GM18511 (cell line): ENCODE measurements at regions not wholly inside any gene's neighbourhood (a gene's known extent, or its start where the extent isn't known, plus 50 kb on each side); places are given as distances from the start of the nearest gene placed in this dataset.
"Not testable (repeated sequence)": the region's sequence is repeated elsewhere in the genome, so short reads cannot be mapped to it uniquely, and the experiment has no call there.

ENCODE experiments used
- ATAC-seq: cut with Tn5 transposase; IDR thresholded peaks from one replicate; pipeline ENCODE4 v1.9.1; 2021; ENCODE audit warnings: mild to moderate bottlenecking, moderate library complexity; ENCODE audit not compliant: unreplicated experiment

DNA sequence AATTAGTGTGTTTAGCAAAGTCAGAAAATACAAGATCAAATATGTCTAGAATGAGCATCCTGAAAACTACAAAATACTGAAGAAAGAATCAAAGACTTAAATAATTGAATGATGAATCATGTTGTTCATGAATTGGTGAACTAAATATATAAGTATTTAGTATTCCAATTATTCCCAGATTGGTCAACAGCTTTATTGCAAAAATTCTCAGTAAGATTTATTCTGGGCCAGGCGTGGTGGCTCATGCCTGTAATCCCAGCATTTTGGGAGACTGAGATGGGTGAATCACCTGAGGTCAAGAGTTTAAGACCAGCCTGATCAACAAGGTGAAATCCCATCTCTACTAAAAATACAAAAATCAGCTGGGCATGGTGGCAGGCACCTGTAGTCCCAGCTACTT, 250.0 kb upstream of the NECTIN3 start:
- no peak for ATAC-seq

DNA sequence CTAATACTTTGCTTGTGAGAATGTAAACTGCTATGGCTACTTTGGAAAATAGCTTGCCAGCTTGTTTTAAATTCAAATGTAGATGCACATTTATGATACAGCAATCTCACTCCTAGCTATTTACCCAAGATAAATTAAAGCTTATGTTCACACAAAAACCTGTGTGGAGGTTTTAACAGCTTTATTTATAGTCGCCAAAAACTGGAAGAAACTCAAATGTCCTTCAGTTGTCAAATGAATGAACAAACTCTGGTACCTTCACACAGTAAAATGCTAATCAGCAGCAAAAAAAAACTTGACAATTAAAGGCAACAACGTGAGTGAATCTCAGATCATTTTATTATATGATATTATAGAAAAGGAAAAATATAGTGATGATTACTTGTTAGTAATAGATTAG, 248.6 kb upstream of the NECTIN3 start:
- no peak for ATAC-seq

DNA sequence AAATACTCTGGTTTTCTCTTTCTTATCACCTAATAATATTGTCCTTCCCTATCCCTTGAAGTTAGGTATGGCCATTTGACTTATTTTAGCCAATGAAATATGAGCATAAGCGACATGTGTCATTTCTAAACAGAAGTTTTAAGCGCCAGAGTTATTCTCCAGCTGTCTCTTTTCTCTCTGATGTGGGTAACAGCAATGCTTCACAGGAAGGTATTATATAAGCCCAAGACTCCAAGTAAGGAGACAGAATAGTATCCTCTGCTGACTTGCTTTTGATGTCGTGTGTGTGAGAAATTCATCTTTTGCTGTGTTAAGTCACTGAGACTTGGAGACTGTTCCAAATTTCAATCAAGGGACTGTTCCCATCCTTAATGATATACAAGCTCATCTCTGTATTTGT, 224.6 kb upstream of the NECTIN3 start:
- ATAC-seq, result no peak

DNA sequence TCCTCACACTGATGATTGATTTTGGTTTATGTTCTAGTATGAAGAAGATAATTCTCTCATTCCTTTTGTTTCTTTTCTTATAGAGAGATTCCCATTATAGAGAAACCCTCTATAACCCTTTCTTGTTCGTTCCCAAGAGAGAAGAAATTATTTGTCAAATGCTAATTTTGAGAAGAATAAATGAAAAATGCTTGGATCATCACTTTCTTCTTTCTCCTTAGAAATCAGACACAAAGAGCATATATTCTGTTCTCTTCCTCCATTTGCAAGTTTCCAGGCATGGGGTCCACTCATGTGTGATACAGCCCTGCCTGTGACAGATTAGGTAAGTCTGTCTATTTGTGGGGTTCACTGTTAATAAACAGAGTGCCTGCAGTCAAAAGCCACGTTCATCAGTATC, 222.6 kb upstream of the NECTIN3 start:
- ATAC-seq, result no peak

DNA sequence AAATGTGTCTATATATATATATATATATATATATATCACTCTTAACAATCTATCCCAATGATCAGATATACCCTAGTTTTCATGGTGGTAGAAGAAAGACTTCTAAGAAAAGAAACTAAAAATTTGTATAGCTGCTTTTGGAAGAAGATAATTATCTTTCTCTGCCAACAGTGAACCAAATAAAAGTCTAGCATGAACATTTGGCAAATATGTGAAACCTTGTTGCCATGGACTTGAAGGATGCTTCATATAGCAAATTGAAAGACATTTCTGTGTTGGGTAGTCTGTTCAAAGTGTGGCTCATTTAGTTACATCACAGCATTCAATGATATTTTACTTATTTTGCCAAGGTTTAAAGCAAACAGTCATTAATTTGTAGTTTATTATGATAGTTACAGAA, 219.9 kb upstream of the NECTIN3 start:
- ATAC-seq, result no peak

DNA sequence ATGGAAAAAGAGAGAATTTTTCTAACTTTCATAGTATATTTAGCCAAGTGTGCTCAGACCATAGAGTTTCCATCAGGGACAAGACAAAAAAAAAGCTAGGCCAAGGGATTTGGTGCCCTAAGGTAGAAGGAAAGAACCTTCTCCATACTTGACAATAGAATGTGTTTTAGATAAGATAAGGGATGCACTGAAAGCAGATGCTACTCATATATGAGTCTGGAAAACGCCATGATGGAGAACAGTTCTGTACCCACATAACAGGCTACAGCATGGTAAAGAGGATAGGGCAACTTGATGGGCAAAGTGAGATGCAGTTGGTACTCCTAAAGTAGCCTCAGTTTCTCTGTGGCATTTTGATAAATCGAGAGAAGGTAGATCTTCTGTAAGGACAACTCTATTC, 216.4 kb upstream of the NECTIN3 start:
- no peak for ATAC-seq

DNA sequence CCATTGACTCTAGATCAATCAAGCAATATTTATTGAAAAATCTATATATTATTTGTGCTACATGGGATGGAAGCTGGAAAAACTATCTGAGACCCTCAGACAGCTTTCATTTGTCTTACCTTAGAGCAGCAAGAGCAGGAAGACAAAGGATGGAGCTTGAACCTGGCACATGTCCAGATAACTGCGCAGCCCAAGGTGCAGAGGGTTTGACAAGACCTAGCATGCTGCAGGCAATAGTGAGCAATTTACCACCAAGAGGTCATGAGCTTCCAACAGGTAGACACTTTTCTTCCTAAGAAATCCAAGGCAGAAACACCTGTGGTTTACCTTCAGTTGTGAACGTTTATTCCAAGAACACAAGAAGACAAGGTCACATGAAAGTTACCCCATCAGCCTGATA, 214.7 kb upstream of the NECTIN3 start:
- ATAC-seq, result no peak

DNA sequence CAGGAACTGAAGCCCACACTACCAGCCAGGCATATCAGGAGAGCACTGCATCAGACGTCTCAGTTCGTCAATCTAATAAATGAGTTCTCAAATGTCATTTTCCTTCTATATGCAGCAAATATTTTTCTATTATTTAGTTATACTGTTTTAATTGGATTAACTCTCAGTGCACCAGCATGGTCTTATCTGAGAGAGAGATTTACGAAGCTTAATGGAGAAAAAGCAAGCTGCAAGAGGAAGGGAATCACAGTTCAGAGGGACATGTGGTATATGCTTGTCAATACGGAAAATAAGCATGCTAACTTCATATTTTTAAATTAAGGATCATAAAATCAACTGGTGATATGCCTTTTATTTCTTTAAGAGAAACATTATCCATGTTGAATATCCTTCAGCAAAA, 213.1 kb upstream of the NECTIN3 start:
- no peak for ATAC-seq

DNA sequence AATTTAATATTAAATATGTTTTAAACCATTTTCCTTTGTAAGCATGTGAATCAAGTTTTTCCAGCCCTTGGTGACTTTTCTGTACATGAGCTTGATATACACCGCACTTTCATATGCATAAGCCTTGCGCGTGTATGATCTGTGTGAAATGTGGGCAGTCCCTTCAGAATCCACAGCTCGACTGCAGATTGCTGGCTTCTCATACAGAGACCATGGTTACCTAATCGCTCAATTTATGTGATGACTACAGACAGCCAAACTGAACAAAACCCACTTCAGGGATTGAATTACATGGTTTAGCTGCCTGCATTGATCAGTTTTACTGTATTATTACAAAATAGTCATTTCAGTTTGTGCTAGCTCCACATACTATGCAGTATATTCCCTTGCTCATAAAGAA, 212.3 kb upstream of the NECTIN3 start:
- no peak for ATAC-seq

DNA sequence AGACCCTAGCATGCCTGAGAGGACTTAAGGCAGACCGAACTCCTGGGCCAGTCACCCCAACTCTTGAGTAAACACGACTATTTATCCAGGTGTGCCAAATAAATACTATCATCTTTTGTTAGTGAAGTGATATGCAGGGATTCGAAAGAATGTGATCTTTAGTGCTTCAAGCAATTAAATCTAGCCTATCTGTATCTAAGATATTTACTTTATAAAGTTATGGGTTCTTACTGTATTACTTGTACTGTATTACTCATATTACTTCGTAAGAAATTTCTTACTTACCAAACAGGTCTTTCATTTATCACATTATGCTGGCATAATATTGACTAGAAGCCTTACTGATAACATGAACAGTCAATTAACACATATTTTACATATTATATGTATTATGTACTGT, 211.6 kb upstream of the NECTIN3 start:
- no peak for ATAC-seq

DNA sequence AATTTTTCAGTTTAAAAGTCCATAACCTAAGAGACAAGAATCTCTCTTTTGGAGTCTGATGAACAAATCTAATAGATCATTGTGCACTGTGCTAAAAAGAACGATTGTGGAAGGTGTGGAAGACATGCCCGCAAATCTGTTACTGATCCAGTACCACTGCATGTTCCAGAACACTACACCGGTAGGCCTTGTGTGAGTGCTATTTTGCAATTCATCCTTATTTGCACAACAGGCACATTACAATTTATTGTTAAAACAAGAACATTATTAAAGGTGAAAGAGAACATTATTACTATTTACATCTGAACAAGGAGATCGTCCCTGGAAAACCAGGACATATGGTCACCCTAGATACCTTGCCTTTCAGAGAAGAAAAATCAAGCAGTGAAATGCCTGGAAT, 205.7 kb upstream of the NECTIN3 start:
- ATAC-seq, result no peak

DNA sequence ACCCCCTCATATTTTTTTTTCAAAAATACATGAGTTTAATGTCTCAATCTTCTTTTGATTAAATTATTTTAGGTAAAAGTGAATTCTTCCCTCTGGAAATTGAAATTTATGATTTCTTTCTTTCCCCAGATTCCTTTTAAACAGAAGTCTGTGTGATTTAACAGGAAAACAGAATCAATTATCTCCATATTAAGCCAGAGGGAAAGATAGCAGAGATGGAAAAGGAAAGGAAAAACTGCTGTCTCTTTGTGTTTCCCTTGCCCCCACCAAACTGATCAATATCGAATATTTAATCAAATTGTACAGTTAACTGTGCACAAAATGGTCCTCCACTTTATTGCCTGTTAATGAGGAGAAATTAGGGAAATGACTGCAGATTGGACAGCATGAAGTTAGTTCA, 203.5 kb upstream of the NECTIN3 start:
- ATAC-seq, result no peak

DNA sequence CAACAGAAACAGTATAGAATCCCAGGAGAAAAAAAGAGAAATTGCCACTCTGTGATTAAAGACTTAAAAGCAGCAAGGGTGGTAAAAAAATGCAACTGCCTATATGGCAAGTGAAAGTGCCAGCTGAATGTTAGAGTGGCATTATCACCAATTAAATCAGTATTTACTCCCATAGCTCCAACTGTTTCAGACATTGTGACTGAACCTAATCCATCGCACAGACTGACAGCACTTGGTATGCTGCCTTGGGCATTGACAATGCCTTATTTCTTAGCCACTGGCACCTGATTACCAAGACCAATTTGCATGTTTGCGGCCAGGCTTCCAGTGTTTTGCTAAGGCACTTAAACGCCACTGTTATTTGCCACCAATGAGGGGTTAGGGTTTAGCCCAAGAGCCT, 201.9 kb upstream of the NECTIN3 start:
- no peak for ATAC-seq

DNA sequence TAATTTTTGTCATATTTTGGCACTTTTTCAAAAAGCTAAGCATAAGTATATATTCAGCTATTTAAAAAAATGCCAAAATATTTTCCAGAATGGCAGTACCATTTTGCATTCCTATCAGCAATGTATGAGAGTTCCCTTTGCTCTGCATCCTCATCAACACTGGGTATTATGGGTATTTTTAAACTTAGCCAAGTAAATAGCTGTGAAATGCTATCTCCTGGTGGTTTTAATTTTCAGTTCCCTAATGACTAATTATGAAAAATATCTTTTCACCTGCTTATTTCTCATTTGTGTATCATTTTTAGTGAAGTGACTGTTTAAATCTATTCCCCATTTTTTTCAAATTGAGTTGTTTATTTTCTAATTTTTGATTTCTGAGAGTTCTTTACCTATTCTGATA, 199.7 kb upstream of the NECTIN3 start:
- ATAC-seq, result no peak

DNA sequence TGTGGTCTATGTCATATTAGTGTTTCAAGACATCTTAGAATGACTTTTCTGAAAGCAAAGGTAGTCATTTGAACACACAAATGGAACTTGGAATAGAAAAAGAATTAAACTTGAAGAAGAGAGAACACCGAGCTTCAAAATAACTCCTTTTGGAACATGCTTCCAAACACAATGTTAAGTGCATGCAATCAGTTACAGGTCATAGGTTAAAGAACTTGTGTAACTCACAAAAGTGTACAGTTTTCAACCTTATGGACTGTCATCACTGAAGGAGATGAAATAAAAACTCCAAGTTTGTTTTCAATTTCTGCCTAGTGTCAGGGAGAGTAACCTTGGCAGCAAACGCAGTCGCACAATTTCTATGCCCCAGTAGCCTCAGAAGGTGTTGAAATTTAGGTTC, 192.9 kb upstream of the NECTIN3 start:
- no peak for ATAC-seq

DNA sequence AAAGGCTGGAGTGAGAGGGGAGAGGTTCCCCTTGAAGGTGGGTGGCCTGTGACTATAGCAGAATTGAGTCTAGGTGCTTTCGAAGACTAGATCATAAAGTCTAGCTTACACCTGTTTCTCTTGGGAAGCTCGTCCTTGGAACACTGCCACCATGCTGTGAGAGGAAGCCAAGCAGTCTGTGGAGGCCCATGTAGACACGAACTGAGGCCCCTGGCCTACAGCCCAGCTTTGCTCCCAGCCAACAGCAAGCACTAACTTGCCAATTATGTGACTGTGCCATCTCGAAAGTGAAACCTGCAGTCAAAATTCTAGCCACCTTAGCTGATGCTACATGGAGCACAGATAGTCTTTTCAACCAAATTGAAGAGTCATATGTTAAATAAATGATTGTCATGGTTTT, 190.5 kb upstream of the NECTIN3 start:
- peak; percentile 94 for ATAC-seq

DNA sequence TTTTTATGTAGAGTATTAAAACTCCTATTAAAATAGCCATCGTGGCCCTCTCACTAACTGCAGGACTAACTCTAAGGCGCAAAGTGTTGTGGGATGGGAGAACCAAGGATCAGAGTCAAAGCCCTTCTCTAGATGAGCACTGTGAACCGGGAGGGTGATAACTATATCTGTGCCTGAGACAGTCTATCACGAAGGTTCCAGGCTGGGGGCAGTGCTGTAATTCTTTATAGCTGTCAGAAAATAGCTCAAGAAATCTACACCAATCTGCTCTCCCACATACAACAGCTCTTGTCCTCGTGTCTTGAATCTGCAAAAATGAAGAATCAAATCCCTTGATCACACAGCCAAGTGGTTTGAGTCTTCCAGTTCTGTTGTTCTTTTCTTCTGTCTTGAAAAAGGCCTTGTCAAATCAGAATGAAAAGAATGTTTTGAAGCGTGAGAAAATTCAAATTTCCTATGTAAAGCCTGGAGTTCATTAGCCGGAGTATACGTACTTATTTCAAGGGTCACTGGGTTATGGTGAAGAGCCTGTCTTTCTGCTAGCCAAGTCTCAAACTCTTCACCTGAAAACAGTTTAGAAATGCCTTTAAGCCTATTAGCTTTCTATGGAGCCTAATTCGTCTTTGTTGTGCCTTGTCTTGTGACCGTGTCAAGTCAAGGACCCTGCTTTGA, 185.3 kb upstream of the NECTIN3 start:
- no peak for ATAC-seq

DNA sequence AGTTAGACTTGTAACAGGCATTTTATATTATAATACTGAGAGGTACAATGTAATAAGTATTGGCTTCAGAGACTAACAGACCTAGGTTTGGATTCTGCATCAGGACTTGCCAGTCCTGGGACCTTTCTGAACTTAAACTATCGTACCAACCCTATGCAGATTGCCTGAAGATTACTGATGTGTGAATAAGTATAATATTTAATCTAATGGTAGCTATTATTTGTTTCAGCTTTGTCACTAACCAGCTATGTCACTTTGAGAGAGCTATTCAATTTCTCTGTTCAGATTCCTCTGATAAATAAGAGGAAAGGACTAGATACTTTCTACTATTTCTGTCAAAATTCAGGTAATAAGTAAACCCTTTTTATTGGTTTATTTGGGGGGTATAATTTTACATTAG, 184.4 kb upstream of the NECTIN3 start:
- ATAC-seq, result no peak

DNA sequence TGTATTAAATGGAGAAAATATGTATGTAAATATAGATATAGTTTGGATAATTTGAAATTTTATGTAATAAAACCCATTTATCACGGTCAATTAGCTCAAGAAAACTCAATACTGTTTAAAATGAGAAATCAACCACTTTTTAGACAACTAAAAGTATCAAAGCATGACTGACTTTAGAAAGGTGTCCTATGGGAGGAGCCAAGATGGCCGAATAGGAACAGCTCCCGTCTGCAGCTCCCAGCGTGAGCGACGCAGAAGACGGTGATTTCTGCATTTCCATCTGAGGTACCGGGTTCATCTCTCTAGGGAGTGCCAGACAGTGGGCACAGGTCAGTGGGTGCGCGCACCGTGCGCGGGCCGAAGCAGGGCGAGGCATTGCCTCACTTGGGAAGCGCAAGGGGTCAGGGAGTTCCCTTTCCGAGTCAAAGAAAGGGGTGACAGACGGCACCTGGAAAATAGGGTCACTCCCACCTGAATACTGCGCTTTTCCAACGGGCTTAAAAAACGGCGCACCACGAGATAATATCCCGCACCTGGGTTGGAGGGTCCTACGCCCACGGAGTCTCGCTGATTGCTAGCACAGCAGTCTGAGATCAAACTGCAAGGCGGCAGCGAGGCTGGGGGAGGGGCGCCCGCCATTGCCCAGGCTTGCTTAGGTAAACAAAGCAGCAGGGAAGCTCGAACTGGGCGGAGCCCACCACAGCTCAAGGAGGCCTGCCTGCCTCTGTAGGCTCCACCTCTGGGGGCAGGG, 182.8 kb upstream of the NECTIN3 start:
- not testable (repeated sequence) for ATAC-seq

DNA sequence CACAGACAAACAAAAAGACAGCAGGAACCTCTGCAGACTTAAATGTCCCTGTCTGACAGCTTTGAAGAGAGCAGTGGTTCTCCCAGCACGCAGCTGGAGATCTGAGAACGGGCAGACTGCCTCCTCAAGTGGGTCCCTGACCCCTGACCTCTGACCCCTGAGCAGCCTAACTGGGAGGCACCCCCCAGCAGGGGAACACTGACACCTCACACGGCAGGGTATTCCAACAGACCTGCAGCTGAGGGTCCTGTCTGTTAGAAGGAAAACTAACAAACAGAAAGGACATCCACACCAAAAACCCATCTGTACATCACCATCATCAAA, 182.3 kb upstream of the NECTIN3 start:
- ATAC-seq, result not testable (repeated sequence)

DNA sequence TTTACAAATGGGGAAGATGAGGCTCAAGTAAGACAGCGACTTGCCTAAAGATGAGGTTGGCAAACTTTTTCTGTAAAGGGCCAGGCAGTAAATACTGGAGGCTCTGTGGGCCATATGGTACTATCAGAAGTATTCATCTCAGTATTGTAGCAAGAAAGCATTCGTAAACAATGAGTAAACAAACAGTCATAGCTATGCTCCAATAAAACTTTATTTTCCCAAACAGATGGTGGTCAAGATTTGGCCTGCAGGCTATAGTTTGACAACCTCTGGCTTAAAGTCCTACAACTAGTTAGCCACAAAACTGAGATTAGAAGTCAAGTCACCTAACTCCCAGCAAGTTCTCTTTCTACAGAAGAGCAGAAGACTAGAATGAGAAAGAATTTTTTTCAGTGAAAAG, 177.0 kb upstream of the NECTIN3 start:
- ATAC-seq, result no peak

DNA sequence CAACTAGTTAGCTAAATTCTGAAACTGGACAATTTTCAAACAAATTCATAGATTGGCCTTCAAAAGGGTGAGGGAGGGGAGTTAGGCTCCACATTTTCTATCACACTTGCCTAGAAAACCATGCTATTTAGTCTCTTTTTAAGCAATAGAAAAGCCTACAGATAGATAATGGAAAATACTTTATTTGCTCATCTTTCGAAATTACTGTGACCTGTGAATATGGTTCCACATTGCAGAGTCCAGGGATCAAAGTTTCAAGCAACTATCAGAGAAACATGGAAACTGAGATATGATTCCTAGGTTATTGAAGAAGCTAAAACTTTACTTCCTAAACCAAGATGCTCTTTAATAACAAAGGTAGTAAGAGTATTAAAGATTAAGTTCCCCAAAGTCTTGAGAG, 176.6 kb upstream of the NECTIN3 start:
- no peak for ATAC-seq

DNA sequence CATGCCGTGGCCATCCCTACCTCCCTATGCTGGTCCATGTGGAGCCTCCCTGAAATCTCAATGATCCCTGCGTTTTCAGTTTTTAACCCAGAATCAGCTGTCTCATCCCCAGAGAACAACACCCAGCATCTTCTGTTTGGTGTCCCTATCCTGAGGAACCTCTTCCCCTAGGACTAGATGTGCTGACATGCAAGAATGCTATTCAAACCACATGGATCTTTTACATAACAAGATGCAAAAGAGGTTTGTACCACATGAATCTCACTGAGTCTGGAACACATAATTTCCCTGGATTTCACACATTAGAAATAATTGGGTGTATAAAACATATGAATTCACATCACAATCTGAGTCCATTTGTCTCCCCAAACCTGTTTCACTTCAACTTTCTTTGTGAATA, 174.6 kb upstream of the NECTIN3 start:
- ATAC-seq, result no peak
